Keratinocyte (primary cell): ENCODE measurements at regions not wholly inside any gene's neighbourhood (a gene's known extent, or its start where the extent isn't known, plus 50 kb on each side); places are given as distances from the start of the nearest gene placed in this dataset.

Source experiments
- DNase-seq: peaks from one replicate; pipeline ENCODE4 v3.0.0-alpha.2; 2011; ENCODE audit warnings: low read depth, missing footprints, low spot score
- FAIRE-seq: peaks from 2 replicates; lab custom pipeline; 2011; peaks lifted over from hg19 to GRCh38; lab: Jason Lieb, UNC
- H2AFZ ChIP-seq: 2 replicates; pipeline ENCODE4 v1.6.0; 2012; ENCODE audit warnings: low read length, control low read depth, inconsistent platforms; ENCODE audit not compliant: control insufficient read depth
- H3K27ac ChIP-seq: 2 replicates; pipeline ENCODE4 v1.5.1; 2011; ENCODE audit warnings: low read length; ENCODE audit not compliant: control insufficient read depth, insufficient read depth
- H3K27me3 ChIP-seq: 3 replicates; pipeline ENCODE4 v1.6.0; 2011; ENCODE audit warnings: low read length; ENCODE audit not compliant: control insufficient read depth, insufficient read depth; ENCODE audit errors: extremely low read depth
- H3K36me3 ChIP-seq, 2 experiments: 2 replicates in 1 of 2; 3 replicates in 1 of 2; pipeline ENCODE4 v1.5.1; 2011; ENCODE audit warnings: low read length in 2 of 2, mild to moderate bottlenecking in 1 of 2; ENCODE audit not compliant: control insufficient read depth in 2 of 2, insufficient read depth in 2 of 2; ENCODE audit errors: extremely low read depth in 1 of 2
- H3K4me1 ChIP-seq: 3 replicates; pipeline ENCODE4 v1.5.1; 2011; ENCODE audit warnings: low read length; ENCODE audit not compliant: control insufficient read depth, insufficient read depth; ENCODE audit errors: extremely low read depth
- H3K4me2 ChIP-seq: 3 replicates; pipeline ENCODE4 v1.6.0; 2011; ENCODE audit warnings: low read depth, low read length; ENCODE audit not compliant: control insufficient read depth, insufficient read depth; ENCODE audit errors: extremely low read depth
- H3K4me3 ChIP-seq, 3 experiments: fragments of 200-600 bp in 1 of 3; sonication (generic) in 1 of 3; 2 replicates in 2 of 3; 3 replicates in 1 of 3; pipeline ENCODE4 v1.5.1; 2011 to 2016; ENCODE audit warnings: low read length in 3 of 3, mild to moderate bottlenecking in 3 of 3, control low read depth in 2 of 3, inconsistent platforms in 1 of 3, low read depth in 1 of 3, mixed read lengths in 1 of 3, mixed run types in 1 of 3, moderate library complexity in 1 of 3; ENCODE audit not compliant: control insufficient read depth in 2 of 3, insufficient read depth in 2 of 3; ENCODE audit errors: extremely low read depth in 1 of 3
- H3K79me2 ChIP-seq: 2 replicates; pipeline ENCODE4 v1.6.0; 2012; ENCODE audit warnings: low read length; ENCODE audit not compliant: control insufficient read depth, insufficient read depth
- H3K9ac ChIP-seq: 3 replicates; pipeline ENCODE4 v1.6.0; 2011; ENCODE audit warnings: low read length; ENCODE audit not compliant: control insufficient read depth, insufficient read depth; ENCODE audit errors: extremely low read depth
- H3K9me1 ChIP-seq: 3 replicates; pipeline ENCODE4 v1.6.0; 2011; ENCODE audit warnings: low read length; ENCODE audit not compliant: control insufficient read depth, insufficient read depth; ENCODE audit errors: extremely low read depth
- H3K9me3 ChIP-seq: 2 replicates; pipeline ENCODE4 v1.5.1; 2012; ENCODE audit warnings: low read depth, low read length; ENCODE audit not compliant: control insufficient read depth
- H4K20me1 ChIP-seq: 3 replicates; pipeline ENCODE4 v1.6.0; 2011; ENCODE audit warnings: low read length; ENCODE audit not compliant: control insufficient read depth, insufficient read depth; ENCODE audit errors: extremely low read depth
- EZH2 ChIP-seq: IDR thresholded peaks from one replicate; pipeline ENCODE4 v1.6.1; 2012; ENCODE audit warnings: inconsistent platforms, mild to moderate bottlenecking, low read length, moderate library complexity
- dilution Hi-C: fragments of 300-500 bp; cut with MboI; formaldehyde crosslinking; loops from one replicate; pipeline ENCODE4 v1.7.0; 2020; ENCODE audit warnings: low sequenced_read_pairs; ENCODE audit not compliant: extremely low pct_ligation_motif_present
- TF ChIP-seq, protein P1 (sequence below), 3 experiments: IDR thresholded peaks in 1 of 3; conservative IDR thresholded peaks in 1 of 3; optimal IDR thresholded peaks in 1 of 3; 2 replicates in 2 of 3; 3 replicates in 1 of 3; pipeline versions ENCODE3 to v1.5.1; 2011; ENCODE audit warnings: low read length in 3 of 3, mild to moderate bottlenecking in 3 of 3, moderate library complexity in 2 of 3, control low read depth in 1 of 3, inconsistent platforms in 1 of 3; ENCODE audit not compliant: insufficient read depth in 2 of 3; ENCODE audit errors: extremely low read depth in 1 of 3

GRCh38 chr19:31083105-31083504 lies 266.1 kb downstream of the TSHZ3 start:
- Histone ChIP-seq H3K9me1 (no peaks in the 10 kb centered on the region), H3K79me2 (no peaks in the 10 kb centered on the region), H3K4me1 (no peaks in the 10 kb centered on the region), H3K4me2 (no peak overlapping the region), H2AFZ (no peak overlapping the region), H3K9ac (no peak overlapping the region), H3K27ac (no peak overlapping the region), H3K27me3 (peaks cover 2% of the 10 kb centered on the region), H3K4me3 (no peak overlapping the region), H3K9me3 (no peaks in the 10 kb centered on the region), H3K36me3 (no peaks in the 10 kb centered on the region), H4K20me1 (no peaks in the 10 kb centered on the region)
- dilution Hi-C loops, result no loop called here
- DNase-seq (no peak), FAIRE-seq (no peak)
- TF ChIP-seq EZH2, result no peak
- TF ChIP-seq, protein P1, sequence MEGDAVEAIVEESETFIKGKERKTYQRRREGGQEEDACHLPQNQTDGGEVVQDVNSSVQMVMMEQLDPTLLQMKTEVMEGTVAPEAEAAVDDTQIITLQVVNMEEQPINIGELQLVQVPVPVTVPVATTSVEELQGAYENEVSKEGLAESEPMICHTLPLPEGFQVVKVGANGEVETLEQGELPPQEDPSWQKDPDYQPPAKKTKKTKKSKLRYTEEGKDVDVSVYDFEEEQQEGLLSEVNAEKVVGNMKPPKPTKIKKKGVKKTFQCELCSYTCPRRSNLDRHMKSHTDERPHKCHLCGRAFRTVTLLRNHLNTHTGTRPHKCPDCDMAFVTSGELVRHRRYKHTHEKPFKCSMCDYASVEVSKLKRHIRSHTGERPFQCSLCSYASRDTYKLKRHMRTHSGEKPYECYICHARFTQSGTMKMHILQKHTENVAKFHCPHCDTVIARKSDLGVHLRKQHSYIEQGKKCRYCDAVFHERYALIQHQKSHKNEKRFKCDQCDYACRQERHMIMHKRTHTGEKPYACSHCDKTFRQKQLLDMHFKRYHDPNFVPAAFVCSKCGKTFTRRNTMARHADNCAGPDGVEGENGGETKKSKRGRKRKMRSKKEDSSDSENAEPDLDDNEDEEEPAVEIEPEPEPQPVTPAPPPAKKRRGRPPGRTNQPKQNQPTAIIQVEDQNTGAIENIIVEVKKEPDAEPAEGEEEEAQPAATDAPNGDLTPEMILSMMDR (optimal IDR thresholded peaks at IDR 0.05 in 1 of 3, IDR thresholded peaks at IDR 0.05 in 1 of 3, conservative IDR thresholded peaks at IDR 0.05 in 1 of 3; ENCODE audit: extremely low read depth in 1 of 3, insufficient read depth in 2 of 3, low read length in 3 of 3), result no peak

DNA sequence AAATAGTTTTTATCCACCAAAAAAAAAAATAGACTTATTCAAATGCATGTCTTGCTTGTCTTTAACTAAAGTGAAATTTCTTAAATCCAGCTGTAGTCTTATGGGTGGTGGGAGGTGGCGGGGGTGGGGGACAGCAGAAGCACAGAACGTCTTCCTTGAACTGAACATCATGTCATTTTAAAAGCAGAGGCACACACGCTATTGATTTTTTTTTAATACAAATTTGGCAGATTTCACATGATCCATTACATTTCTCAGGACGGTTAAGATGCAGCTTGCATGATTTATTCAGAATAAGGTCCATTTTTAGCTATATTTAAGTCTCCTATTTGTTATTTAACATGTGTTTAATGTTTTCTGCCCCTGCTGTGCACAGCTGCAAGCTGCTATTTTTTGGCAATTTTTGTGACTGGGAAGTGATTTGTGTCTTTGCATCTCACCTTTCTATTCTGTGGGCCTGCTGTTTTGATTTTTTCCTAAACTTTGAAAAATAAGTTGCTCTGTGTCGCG lies 274.0 kb downstream of the TSHZ3 start:
- H3K36me3 ChIP-seq, result no peaks in the 10 kb centered on the region
- H3K9me3 ChIP-seq, result no peaks in the 10 kb centered on the region
- no peak overlapping the region for H3K4me2 ChIP-seq
- H3K9ac ChIP-seq, result no peak overlapping the region
- no peak for DNase-seq
- no peaks in the 10 kb centered on the region for H4K20me1 ChIP-seq
- dilution Hi-C loops, result no loop called here
- H3K4me3 ChIP-seq, result no peak overlapping the region
- peaks cover 5% of the 10 kb centered on the region for H3K27me3 ChIP-seq
- H2AFZ ChIP-seq, result no peak overlapping the region
- no peaks in the 10 kb centered on the region for H3K4me1 ChIP-seq
- no peaks in the 10 kb centered on the region for H3K79me2 ChIP-seq
- TF ChIP-seq, protein P1 (optimal IDR thresholded peaks at IDR 0.05 in 1 of 3, IDR thresholded peaks at IDR 0.05 in 1 of 3, conservative IDR thresholded peaks at IDR 0.05 in 1 of 3; ENCODE audit: extremely low read depth in 1 of 3, insufficient read depth in 2 of 3, low read length in 3 of 3), result no peak
- TF ChIP-seq EZH2, result no peak
- H3K9me1 ChIP-seq, result no peaks in the 10 kb centered on the region
- no peak overlapping the region for H3K27ac ChIP-seq
- FAIRE-seq, result no peak
